Neural cell (in vitro differentiated cells): ENCODE measurements at regions not wholly inside any gene's neighbourhood (a gene's known extent, or its start where the extent isn't known, plus 50 kb on each side); places are given as distances from the start of the nearest gene placed in this dataset.

Experiments used
- H2AFZ ChIP-seq: fragments of 200-600, 300-800 bp; sonication (generic), shearing (Covaris generic); 2 replicates; pipeline ENCODE4 v1.6.0; 2014; ENCODE audit warnings: low read depth, mild to moderate bottlenecking, antibody characterized with exemption, low read length, moderate library complexity
- H3F3A ChIP-seq: fragments of 200-600 bp; shearing (Covaris generic); 2 replicates; pipeline ENCODE4 v1.6.1; 2016; ENCODE audit warnings: mild to moderate bottlenecking, moderate library complexity, mixed read lengths, antibody characterized with exemption, low read length; ENCODE audit not compliant: insufficient read depth, poor library complexity, severe bottlenecking
- H3K27ac ChIP-seq: fragments of 200-600, 300-800 bp; sonication (generic), shearing (Covaris generic); 2 replicates; pipeline ENCODE4 v1.5.1; 2014; ENCODE audit warnings: mild to moderate bottlenecking, low read length, moderate library complexity
- H3K27me3 ChIP-seq: fragments of 300-800, 200-600 bp; sonication (generic), shearing (Covaris generic); 2 replicates; pipeline ENCODE4 v1.6.0; 2014; ENCODE audit warnings: mild to moderate bottlenecking, low read depth, low read length, moderate library complexity; ENCODE audit not compliant: insufficient read depth
- H3K36me3 ChIP-seq: fragments of 300-800, 200-600 bp; sonication (generic), shearing (Covaris generic); 2 replicates; pipeline ENCODE4 v1.5.1; 2014; ENCODE audit warnings: mild to moderate bottlenecking, antibody characterized with exemption, low read length, moderate library complexity; ENCODE audit not compliant: insufficient read depth
- H3K4me2 ChIP-seq: fragments of 300-800, 200-600 bp; sonication (generic), shearing (Covaris generic); 2 replicates; pipeline ENCODE4 v1.6.0; 2014; ENCODE audit warnings: mild to moderate bottlenecking, low read length
- H3K4me3 ChIP-seq: fragments of 300-800, 200-600 bp; sonication (generic), shearing (Covaris generic); 2 replicates; pipeline ENCODE4 v1.5.1; 2014; ENCODE audit warnings: mild to moderate bottlenecking, low read length, moderate library complexity
- H3K79me2 ChIP-seq: fragments of 200-600 bp; shearing (Covaris generic); replicated peaks from 2 replicates; pipeline ENCODE4 v1.6.0; 2014; ENCODE audit warnings: mild to moderate bottlenecking, low read length, moderate library complexity; ENCODE audit not compliant: insufficient read depth
- H3K9ac ChIP-seq: fragments of 300-800, 200-600 bp; sonication (generic), shearing (Covaris generic); 2 replicates; pipeline ENCODE4 v1.6.1; 2016; ENCODE audit warnings: mild to moderate bottlenecking, low read length, mixed read lengths
- H3K9me2 ChIP-seq: fragments of 200-600 bp; shearing (Covaris generic); 2 replicates; pipeline ENCODE4 v1.6.1; 2016; ENCODE audit warnings: mild to moderate bottlenecking, low read length, mixed read lengths; ENCODE audit not compliant: insufficient read depth
- H3K9me3 ChIP-seq: fragments of 200-600, 300-800 bp; sonication (generic), shearing (Covaris generic); 2 replicates; pipeline ENCODE4 v1.6.1; 2016; ENCODE audit warnings: mild to moderate bottlenecking, mixed run types, low read length, moderate library complexity, mixed read lengths
- H4K20me1 ChIP-seq: fragments of 200-600 bp; shearing (Covaris generic); 2 replicates; pipeline ENCODE4 v1.6.1; 2016; ENCODE audit warnings: mild to moderate bottlenecking, mixed run types; ENCODE audit not compliant: insufficient read depth
- EP300 ChIP-seq: fragments of 450-650 bp; conservative IDR thresholded peaks from 2 replicates; pipeline ENCODE4 v1.6.1; 2014; ENCODE audit warnings: antibody characterized with exemption, mild to moderate bottlenecking, moderate library complexity; ENCODE audit not compliant: poor library complexity, severe bottlenecking
- EZH2 ChIP-seq: fragments of 200-600, 300-800 bp; shearing (Covaris generic), sonication (generic); IDR thresholded peaks from 2 replicates; pipeline ENCODE4 v1.6.1; 2014; ENCODE audit warnings: antibody characterized with exemption, low read length, borderline replicate concordance, mild to moderate bottlenecking; ENCODE audit not compliant: insufficient read depth, poor library complexity, severe bottlenecking
- MXI1 ChIP-seq: fragments of 450-650 bp; conservative IDR thresholded peaks from 2 replicates; pipeline ENCODE4 v1.6.1; 2014; ENCODE audit warnings: antibody characterized with exemption, mild to moderate bottlenecking; ENCODE audit not compliant: poor library complexity, severe bottlenecking
- POLR2AphosphoS5 ChIP-seq: IDR thresholded peaks from 2 replicates; pipeline ENCODE4 v1.6.1; 2012
- RAD21 ChIP-seq: fragments of 450-650 bp; conservative IDR thresholded peaks from 2 replicates; pipeline ENCODE4 v1.6.1; 2014; ENCODE audit warnings: antibody characterized with exemption, mild to moderate bottlenecking, moderate library complexity
- SMC3 ChIP-seq: fragments of 450-650 bp; conservative IDR thresholded peaks from 2 replicates; pipeline ENCODE4 v1.6.1; 2014; ENCODE audit warnings: antibody characterized with exemption, mild to moderate bottlenecking, moderate library complexity; ENCODE audit not compliant: poor library complexity
- TAF1 ChIP-seq: IDR thresholded peaks from 2 replicates; pipeline ENCODE4 v1.6.1; 2012; ENCODE audit warnings: low read depth
- TF ChIP-seq, protein P1 (sequence below): fragments of 450-650 bp; IDR thresholded peaks from 2 replicates; pipeline ENCODE4 v1.5.1; 2014; ENCODE audit warnings: antibody characterized with exemption, mild to moderate bottlenecking, moderate library complexity; ENCODE audit not compliant: poor library complexity, severe bottlenecking
- TF ChIP-seq, protein P2 (sequence below): IDR thresholded peaks from 2 replicates; pipeline ENCODE4 v1.6.1; 2012; ENCODE audit warnings: borderline replicate concordance

DNA sequence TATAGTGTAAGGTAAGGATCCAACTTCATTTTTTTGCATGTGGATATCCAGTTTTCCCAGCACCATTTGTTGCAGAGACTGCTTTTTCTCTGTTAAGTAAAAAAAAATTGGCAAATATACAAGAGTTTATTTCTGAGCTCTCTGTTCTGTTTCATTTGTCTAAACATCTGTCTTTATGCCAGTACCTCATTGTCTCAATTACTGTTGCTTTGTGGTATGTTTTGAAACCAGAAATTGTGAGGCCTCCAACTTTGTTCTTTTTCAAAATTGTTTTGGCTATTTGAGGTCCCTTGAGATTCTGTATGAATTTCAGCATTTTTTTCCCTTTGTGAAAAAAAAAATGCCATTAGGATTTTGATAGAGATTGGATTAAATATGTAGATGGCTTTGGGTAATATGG lies 150.5 kb downstream of the MINAR1 start:
- no peaks in the 10 kb centered on the region for H3K36me3 ChIP-seq
- no peak overlapping the region for H3K4me2 ChIP-seq
- no peaks in the 10 kb centered on the region for H3K27me3 ChIP-seq
- no peaks in the 10 kb centered on the region for H3K9me2 ChIP-seq
- TF ChIP-seq EZH2, result no peak
- TF ChIP-seq, protein P1, sequence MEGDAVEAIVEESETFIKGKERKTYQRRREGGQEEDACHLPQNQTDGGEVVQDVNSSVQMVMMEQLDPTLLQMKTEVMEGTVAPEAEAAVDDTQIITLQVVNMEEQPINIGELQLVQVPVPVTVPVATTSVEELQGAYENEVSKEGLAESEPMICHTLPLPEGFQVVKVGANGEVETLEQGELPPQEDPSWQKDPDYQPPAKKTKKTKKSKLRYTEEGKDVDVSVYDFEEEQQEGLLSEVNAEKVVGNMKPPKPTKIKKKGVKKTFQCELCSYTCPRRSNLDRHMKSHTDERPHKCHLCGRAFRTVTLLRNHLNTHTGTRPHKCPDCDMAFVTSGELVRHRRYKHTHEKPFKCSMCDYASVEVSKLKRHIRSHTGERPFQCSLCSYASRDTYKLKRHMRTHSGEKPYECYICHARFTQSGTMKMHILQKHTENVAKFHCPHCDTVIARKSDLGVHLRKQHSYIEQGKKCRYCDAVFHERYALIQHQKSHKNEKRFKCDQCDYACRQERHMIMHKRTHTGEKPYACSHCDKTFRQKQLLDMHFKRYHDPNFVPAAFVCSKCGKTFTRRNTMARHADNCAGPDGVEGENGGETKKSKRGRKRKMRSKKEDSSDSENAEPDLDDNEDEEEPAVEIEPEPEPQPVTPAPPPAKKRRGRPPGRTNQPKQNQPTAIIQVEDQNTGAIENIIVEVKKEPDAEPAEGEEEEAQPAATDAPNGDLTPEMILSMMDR, result no peak
- TF ChIP-seq EP300, result no peak
- no peak for TF ChIP-seq RAD21
- TF ChIP-seq POLR2AphosphoS5, result no peak
- TF ChIP-seq MXI1, result no peak
- TF ChIP-seq, protein P2, sequence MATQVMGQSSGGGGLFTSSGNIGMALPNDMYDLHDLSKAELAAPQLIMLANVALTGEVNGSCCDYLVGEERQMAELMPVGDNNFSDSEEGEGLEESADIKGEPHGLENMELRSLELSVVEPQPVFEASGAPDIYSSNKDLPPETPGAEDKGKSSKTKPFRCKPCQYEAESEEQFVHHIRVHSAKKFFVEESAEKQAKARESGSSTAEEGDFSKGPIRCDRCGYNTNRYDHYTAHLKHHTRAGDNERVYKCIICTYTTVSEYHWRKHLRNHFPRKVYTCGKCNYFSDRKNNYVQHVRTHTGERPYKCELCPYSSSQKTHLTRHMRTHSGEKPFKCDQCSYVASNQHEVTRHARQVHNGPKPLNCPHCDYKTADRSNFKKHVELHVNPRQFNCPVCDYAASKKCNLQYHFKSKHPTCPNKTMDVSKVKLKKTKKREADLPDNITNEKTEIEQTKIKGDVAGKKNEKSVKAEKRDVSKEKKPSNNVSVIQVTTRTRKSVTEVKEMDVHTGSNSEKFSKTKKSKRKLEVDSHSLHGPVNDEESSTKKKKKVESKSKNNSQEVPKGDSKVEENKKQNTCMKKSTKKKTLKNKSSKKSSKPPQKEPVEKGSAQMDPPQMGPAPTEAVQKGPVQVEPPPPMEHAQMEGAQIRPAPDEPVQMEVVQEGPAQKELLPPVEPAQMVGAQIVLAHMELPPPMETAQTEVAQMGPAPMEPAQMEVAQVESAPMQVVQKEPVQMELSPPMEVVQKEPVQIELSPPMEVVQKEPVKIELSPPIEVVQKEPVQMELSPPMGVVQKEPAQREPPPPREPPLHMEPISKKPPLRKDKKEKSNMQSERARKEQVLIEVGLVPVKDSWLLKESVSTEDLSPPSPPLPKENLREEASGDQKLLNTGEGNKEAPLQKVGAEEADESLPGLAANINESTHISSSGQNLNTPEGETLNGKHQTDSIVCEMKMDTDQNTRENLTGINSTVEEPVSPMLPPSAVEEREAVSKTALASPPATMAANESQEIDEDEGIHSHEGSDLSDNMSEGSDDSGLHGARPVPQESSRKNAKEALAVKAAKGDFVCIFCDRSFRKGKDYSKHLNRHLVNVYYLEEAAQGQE, result no peak
- TF ChIP-seq SMC3, result no peak
- TF ChIP-seq TAF1, result no peak
- no peak overlapping the region for H2AFZ ChIP-seq
- no peaks in the 10 kb centered on the region for H3K79me2 ChIP-seq
- no peak overlapping the region for H3K4me3 ChIP-seq
- H3F3A ChIP-seq, result no peaks in the 10 kb centered on the region
- H3K27ac ChIP-seq, result no peak overlapping the region
- H4K20me1 ChIP-seq, result no peaks in the 10 kb centered on the region
- H3K9me3 ChIP-seq, result no peaks in the 10 kb centered on the region
- no peak overlapping the region for H3K9ac ChIP-seq

- no peaks in the 10 kb centered on the region for H3K79me2 ChIP-seq
- no peak overlapping the region for H2AFZ ChIP-seq
- H3K36me3 ChIP-seq, result no peaks in the 10 kb centered on the region
Observed at GRCh38 chr15:79592126-79592525, 160.0 kb downstream of the MINAR1 start.

More at GRCh38 chr15:79592126-79592525, 160.0 kb downstream of the MINAR1 start:
- no peak overlapping the region for H3K4me2 ChIP-seq
- no peak overlapping the region for H3K27ac ChIP-seq
- TF ChIP-seq MXI1, result no peak
- TF ChIP-seq EP300, result no peak
- TF ChIP-seq TAF1, result no peak
- TF ChIP-seq EZH2, result no peak
- no peak for TF ChIP-seq RAD21
- no peak for TF ChIP-seq POLR2AphosphoS5
- no peak for TF ChIP-seq SMC3
- TF ChIP-seq, protein P2, result no peak
- TF ChIP-seq, protein P1, result no peak
- no peak overlapping the region for H3K9ac ChIP-seq
- no peaks in the 10 kb centered on the region for H3K9me2 ChIP-seq
- H3K27me3 ChIP-seq, result no peaks in the 10 kb centered on the region
- no peaks in the 10 kb centered on the region for H4K20me1 ChIP-seq
- H3K4me3 ChIP-seq, result no peak overlapping the region
- H3K9me3 ChIP-seq, result no peaks in the 10 kb centered on the region
- no peaks in the 10 kb centered on the region for H3F3A ChIP-seq
